OCI-LY7 (cell line): ENCODE measurements at regions not wholly inside any gene's neighbourhood (a gene's known extent, or its start where the extent isn't known, plus 50 kb on each side); places are given as distances from the start of the nearest gene placed in this dataset.

Experiments used
- BruUV-seq: library from RNA; stranded (reverse); fragments of 400-500 nt; replicated peaks from 2 replicates; lab custom pipeline; 2021; lab: Mats Ljungman, UMichigan
- CTCF ChIA-PET: fragments of 300-600 bp; sonication (Branson Sonifier 250); formaldehyde crosslinking; loops from one replicate; lab custom pipeline; 2022; ENCODE audit warnings: antibody characterized with exemption; ENCODE audit not compliant: unreplicated experiment; lab: Charles Lee
- POLR2A ChIA-PET: fragments of 300-600 bp; sonication (Branson Sonifier 250); formaldehyde crosslinking; loops from one replicate; lab custom pipeline; 2022; ENCODE audit warnings: antibody characterized with exemption; lab: Charles Lee
- DNase-seq: peaks from one replicate; pipeline ENCODE4 v3.0.0-alpha.2; 2015; ENCODE audit warnings: low spot score
- H2AFZ ChIP-seq: fragments of 200-600 bp; sonication (generic), shearing (Covaris generic); 2 replicates; pipeline ENCODE4 v1.6.1; 2014; ENCODE audit warnings: mild to moderate bottlenecking, antibody characterized with exemption, low read length, moderate library complexity
- H3K27ac ChIP-seq: fragments of 200-600 bp; sonication (generic); 2 replicates; pipeline ENCODE4 v1.5.1; 2014; ENCODE audit warnings: mixed run types, low read depth, mild to moderate bottlenecking, moderate library complexity, low read length, inconsistent platforms; ENCODE audit not compliant: poor library complexity, severe bottlenecking
- H3K36me3 ChIP-seq: fragments of 200-600 bp; sonication (generic); 2 replicates; pipeline ENCODE4 v1.6.1; 2014; ENCODE audit warnings: mild to moderate bottlenecking, antibody characterized with exemption, low read length, moderate library complexity, mixed read lengths; ENCODE audit not compliant: insufficient read depth
- H3K4me1 ChIP-seq: fragments of 200-600 bp; sonication (generic); 2 replicates; pipeline ENCODE4 v1.5.1; 2014; ENCODE audit warnings: mild to moderate bottlenecking, low read length; ENCODE audit not compliant: insufficient read depth, poor library complexity, severe bottlenecking
- H3K4me2 ChIP-seq: fragments of 200-600 bp; sonication (generic); 2 replicates; pipeline ENCODE4 v1.6.1; 2014; ENCODE audit warnings: mild to moderate bottlenecking, low read length
- H3K4me3 ChIP-seq: fragments of 200-600 bp; sonication (generic); 2 replicates; pipeline ENCODE4 v1.5.1; 2014; ENCODE audit warnings: mild to moderate bottlenecking, low read depth, low read length; ENCODE audit not compliant: poor library complexity, severe bottlenecking
- H3K79me2 ChIP-seq: fragments of 200-600 bp; sonication (generic); 2 replicates; pipeline ENCODE4 v1.6.1; 2016; ENCODE audit warnings: low read depth, mild to moderate bottlenecking, low read length, moderate library complexity, mixed read lengths; ENCODE audit not compliant: insufficient read depth
- H3K9me2 ChIP-seq: fragments of 200-600 bp; sonication (generic); 2 replicates; pipeline ENCODE4 v1.6.1; 2016; ENCODE audit warnings: mild to moderate bottlenecking, low read length, mixed read lengths; ENCODE audit not compliant: insufficient read depth
- H3K9me3 ChIP-seq: fragments of 200-600 bp; sonication (generic); 2 replicates; pipeline ENCODE4 v1.6.1; 2014; ENCODE audit warnings: mild to moderate bottlenecking, mixed run types, low read length, mixed read lengths
- H4K20me1 ChIP-seq: fragments of 200-600 bp; sonication (generic); 2 replicates; pipeline ENCODE4 v1.6.1; 2014; ENCODE audit warnings: mild to moderate bottlenecking, antibody characterized with exemption, low read length, moderate library complexity, mixed read lengths; ENCODE audit not compliant: insufficient read depth
- EZH2phosphoT487 ChIP-seq: fragments of 200-600 bp; sonication (generic); IDR thresholded peaks from 2 replicates; pipeline ENCODE4 v1.6.1; 2018; ENCODE audit warnings: low read depth, borderline replicate concordance, mild to moderate bottlenecking, mixed run types, antibody characterized with exemption, low read length, moderate library complexity, mixed read lengths
- intact Hi-C: fragments of 100-400 bp; cut with micrococcal nuclease; formaldehyde crosslinking; loops from one replicate; pipeline ENCODE4 v1.10.0; 2022; ENCODE audit not compliant: unreplicated experiment
- TF ChIP-seq, protein P1 (sequence below): fragments of 200-600 bp; sonication (generic); conservative IDR thresholded peaks from 2 replicates; pipeline ENCODE4 v1.5.1; 2014; ENCODE audit warnings: mild to moderate bottlenecking, antibody characterized with exemption, low read length, moderate library complexity, mixed read lengths

DNA sequence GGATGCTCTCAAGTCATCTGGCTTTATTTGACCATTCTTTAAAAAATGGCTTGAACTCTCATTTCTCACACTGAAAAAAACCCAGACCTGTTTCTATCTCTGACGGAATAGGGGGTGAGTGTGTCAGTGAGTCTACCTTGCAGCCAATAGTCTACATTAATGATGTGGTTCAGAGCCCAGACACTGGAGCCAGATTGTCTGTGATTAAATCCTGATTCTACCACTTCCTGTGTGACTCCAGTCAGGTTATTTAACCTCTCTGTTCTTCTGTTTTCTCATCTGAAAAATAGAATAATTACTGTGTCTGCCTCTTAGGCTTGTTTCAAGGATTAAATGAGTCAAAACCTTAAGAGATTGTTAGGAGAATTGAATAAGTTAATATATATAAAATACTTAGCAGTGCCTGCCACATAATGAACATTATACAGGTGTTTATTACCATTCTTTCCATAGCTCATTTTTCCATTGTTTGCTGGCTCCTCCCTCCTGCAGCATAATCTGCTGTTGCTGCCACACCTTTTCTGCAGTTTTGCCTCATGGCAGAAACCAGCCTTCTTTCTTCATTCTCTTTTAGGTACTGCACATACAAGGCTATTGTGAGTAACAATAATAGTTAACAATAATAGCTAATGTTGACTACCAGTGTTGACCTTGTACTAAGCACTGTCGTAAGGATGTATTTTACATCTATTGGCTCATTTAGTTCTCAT lies 157.6 kb upstream of the IVNS1ABP start:
- H3K79me2 ChIP-seq = no peaks in the 10 kb centered on the region
- no peak overlapping the region for H3K4me3 ChIP-seq
- H3K4me2 ChIP-seq = no peak overlapping the region
- no TSS peak for BruUV-seq
- TF ChIP-seq, protein P1, sequence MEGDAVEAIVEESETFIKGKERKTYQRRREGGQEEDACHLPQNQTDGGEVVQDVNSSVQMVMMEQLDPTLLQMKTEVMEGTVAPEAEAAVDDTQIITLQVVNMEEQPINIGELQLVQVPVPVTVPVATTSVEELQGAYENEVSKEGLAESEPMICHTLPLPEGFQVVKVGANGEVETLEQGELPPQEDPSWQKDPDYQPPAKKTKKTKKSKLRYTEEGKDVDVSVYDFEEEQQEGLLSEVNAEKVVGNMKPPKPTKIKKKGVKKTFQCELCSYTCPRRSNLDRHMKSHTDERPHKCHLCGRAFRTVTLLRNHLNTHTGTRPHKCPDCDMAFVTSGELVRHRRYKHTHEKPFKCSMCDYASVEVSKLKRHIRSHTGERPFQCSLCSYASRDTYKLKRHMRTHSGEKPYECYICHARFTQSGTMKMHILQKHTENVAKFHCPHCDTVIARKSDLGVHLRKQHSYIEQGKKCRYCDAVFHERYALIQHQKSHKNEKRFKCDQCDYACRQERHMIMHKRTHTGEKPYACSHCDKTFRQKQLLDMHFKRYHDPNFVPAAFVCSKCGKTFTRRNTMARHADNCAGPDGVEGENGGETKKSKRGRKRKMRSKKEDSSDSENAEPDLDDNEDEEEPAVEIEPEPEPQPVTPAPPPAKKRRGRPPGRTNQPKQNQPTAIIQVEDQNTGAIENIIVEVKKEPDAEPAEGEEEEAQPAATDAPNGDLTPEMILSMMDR = no peak
- no peak for TF ChIP-seq EZH2phosphoT487
- H3K9me3 ChIP-seq = no peaks in the 10 kb centered on the region
- no peak overlapping the region for H2AFZ ChIP-seq
- CTCF ChIA-PET = no interaction called here
- intact Hi-C loops = no loop called here
- H3K27ac ChIP-seq = no peak overlapping the region
- H3K36me3 ChIP-seq = no peaks in the 10 kb centered on the region
- no peaks in the 10 kb centered on the region for H3K4me1 ChIP-seq
- no peaks in the 10 kb centered on the region for H3K9me2 ChIP-seq
- POLR2A ChIA-PET = interaction anchor here (1.0 kb wide), 1 partner anchor 9 kb away, joined by 3 read pairs; no protein-coding TSS in a partner anchor
- H4K20me1 ChIP-seq = no peaks in the 10 kb centered on the region
- DNase-seq = no peak

DNA sequence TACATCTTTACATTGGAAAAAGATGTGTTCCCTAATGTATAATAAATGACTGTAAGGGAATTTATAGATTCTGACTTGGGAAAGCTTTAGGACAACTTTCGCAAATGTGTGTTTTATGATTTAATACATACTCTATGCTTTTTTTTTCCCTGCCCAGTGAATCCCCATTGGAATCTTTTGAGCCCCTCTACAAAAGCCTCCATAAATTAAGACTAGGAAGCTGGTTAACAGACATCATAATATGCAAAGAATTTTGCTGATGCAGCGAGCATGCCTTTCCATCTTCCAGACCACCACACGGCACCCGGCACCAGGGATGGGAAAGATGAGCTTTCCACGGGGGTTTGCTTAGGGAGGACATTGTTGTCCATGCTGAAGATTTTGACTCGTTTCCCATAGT lies 156.1 kb upstream of the IVNS1ABP start:
- H3K27ac ChIP-seq = no peak overlapping the region
- H3K4me2 ChIP-seq = no peak overlapping the region
- H4K20me1 ChIP-seq = no peaks in the 10 kb centered on the region
- no peaks in the 10 kb centered on the region for H3K9me2 ChIP-seq
- ChIA-PET CTCF (no interaction called here), POLR2A (interaction anchor here (0.7 kb wide), 1 partner anchor 53 kb away, joined by 3 read pairs; no protein-coding TSS in a partner anchor)
- H3K79me2 ChIP-seq = no peaks in the 10 kb centered on the region
- no peaks in the 10 kb centered on the region for H3K36me3 ChIP-seq
- no peaks in the 10 kb centered on the region for H3K4me1 ChIP-seq
- no peak overlapping the region for H3K4me3 ChIP-seq
- TF ChIP-seq, protein P1 = no peak
- no peak for TF ChIP-seq EZH2phosphoT487
- intact Hi-C loops = no loop called here
- BruUV-seq = no TSS peak
- H3K9me3 ChIP-seq = no peaks in the 10 kb centered on the region
- DNase-seq = no peak
- H2AFZ ChIP-seq = no peak overlapping the region

DNA sequence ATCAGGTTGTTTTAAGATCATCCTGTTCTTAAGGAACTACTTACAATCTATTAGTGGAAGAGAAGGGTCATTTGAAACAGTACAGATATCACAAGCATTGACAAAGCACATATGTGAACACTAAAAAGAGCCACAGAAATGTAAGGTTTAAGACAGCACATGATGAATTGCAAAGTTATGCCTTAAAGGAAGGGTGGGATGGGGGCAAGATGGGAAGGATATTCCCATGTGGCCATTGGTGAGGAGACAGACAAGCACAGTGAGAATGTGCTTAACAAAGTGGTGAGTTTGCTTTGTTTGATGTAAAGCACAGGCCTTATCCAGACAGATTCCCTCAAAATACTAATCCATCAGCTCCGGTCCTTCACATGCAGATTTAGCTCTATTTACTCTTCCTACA lies 151.6 kb upstream of the IVNS1ABP start:
- ChIA-PET POLR2A (no interaction called here), CTCF (no interaction called here)
- H2AFZ ChIP-seq = no peak overlapping the region
- no peak overlapping the region for H3K4me2 ChIP-seq
- TF ChIP-seq, protein P1 = no peak
- TF ChIP-seq EZH2phosphoT487 = no peak
- H3K79me2 ChIP-seq = no peaks in the 10 kb centered on the region
- no peaks in the 10 kb centered on the region for H3K9me2 ChIP-seq
- H3K27ac ChIP-seq = no peak overlapping the region
- no peaks in the 10 kb centered on the region for H3K4me1 ChIP-seq
- no peak overlapping the region for H3K4me3 ChIP-seq
- intact Hi-C loops = no loop called here
- BruUV-seq = no TSS peak
- no peak for DNase-seq
- no peaks in the 10 kb centered on the region for H4K20me1 ChIP-seq
- no peaks in the 10 kb centered on the region for H3K9me3 ChIP-seq
- no peaks in the 10 kb centered on the region for H3K36me3 ChIP-seq
